ENCODE measurements at regions not wholly inside any gene's neighbourhood (a gene's known extent, or its start where the extent isn't known, plus 50 kb on each side); places are given as distances from the start of the nearest gene placed in this dataset.
"Not testable (repeated sequence)": the region's sequence is repeated elsewhere in the genome, so short reads cannot be mapped to it uniquely, and the experiment has no call there.

GRCh38 chr15:70516408-70517193, 246.8 kb downstream of the UACA start:
- no peaks in the 10 kb centered on the region for H3K4me1 ChIP-seq
- intact Hi-C loops (cut with DNase I; ENCODE audit: low total_unique reads) = no loop called here
- 92 to 93% methylated on average over 6 of the region's 6 CpGs for WGBS, 2 donors
- no peak overlapping the region for H3K4me3 ChIP-seq
- DNase-seq = no peak
- TF ChIP-seq CTCF (IDR thresholded peaks at IDR 0.05) (no peak), POLR2A (IDR thresholded peaks at IDR 0.05) (no peak)
- no peaks in the 10 kb centered on the region for H3K27me3 ChIP-seq
- no peaks in the 10 kb centered on the region for H3K36me3 ChIP-seq (ENCODE audit: low read depth, missing control alignments)
- no peak overlapping the region for H3K27ac ChIP-seq
- H3K9me3 ChIP-seq = no peaks in the 10 kb centered on the region

GRCh38 chr15:70514251-70514650, 249.1 kb downstream of the UACA start:
- no peak for DNase-seq
- intact Hi-C loops (cut with DNase I; ENCODE audit: low total_unique reads) = no loop called here
- 89 to 99% methylated on average over 7 of the region's 7 CpGs for WGBS, 2 donors
- H3K27me3 ChIP-seq = no peaks in the 10 kb centered on the region
- no peak overlapping the region for H3K4me3 ChIP-seq
- H3K27ac ChIP-seq = no peak overlapping the region
- H3K36me3 ChIP-seq (ENCODE audit: low read depth, missing control alignments) = no peaks in the 10 kb centered on the region
- no peaks in the 10 kb centered on the region for H3K4me1 ChIP-seq
- H3K9me3 ChIP-seq = no peaks in the 10 kb centered on the region
- TF ChIP-seq CTCF (IDR thresholded peaks at IDR 0.05) = no peak
- TF ChIP-seq POLR2A (IDR thresholded peaks at IDR 0.05) = no peak

- Histone ChIP-seq H3K9me3 (no peaks in the 10 kb centered on the region), H3K36me3 (ENCODE audit: low read depth, missing control alignments) (no peaks in the 10 kb centered on the region), H3K4me3 (no peak overlapping the region), H3K4me1 (no peaks in the 10 kb centered on the region), H3K27me3 (no peaks in the 10 kb centered on the region), H3K27ac (no peak overlapping the region)
- 88 to 92% methylated on average over 4 of the region's 4 CpGs for WGBS, 2 donors
- intact Hi-C loops (cut with DNase I; ENCODE audit: low total_unique reads) = no loop called here
- TF ChIP-seq CTCF (IDR thresholded peaks at IDR 0.05) = no peak
- no peak for DNase-seq
Observed at GRCh38 chr15:70513819-70514218, 249.5 kb downstream of the UACA start.

- no peak overlapping the region for H3K4me3 ChIP-seq
- intact Hi-C loops (cut with DNase I; ENCODE audit: low total_unique reads) = no loop called here
- no peaks in the 10 kb centered on the region for H3K36me3 ChIP-seq (ENCODE audit: low read depth, missing control alignments)
- no peaks in the 10 kb centered on the region for H3K4me1 ChIP-seq
- peak; percentile 45 for DNase-seq
- no peak for TF ChIP-seq POLR2A (IDR thresholded peaks at IDR 0.05)
- peak in 2 of 3 experiments; percentile 22 to 38 for TF ChIP-seq CTCF (IDR thresholded peaks at IDR 0.05)
- 84 to 92% methylated on average over 8 of the region's 8 CpGs for WGBS, 2 donors
- H3K9me3 ChIP-seq = no peaks in the 10 kb centered on the region
- no peaks in the 10 kb centered on the region for H3K27me3 ChIP-seq
- no peak overlapping the region for H3K27ac ChIP-seq
Observed at GRCh38 chr15:70512772-70513362, 250.5 kb downstream of the UACA start.

GRCh38 chr15:70511972-70512587, 251.3 kb downstream of the UACA start:
- H3K9me3 ChIP-seq; H3K27ac ChIP-seq; H3K36me3 ChIP-seq (ENCODE audit: low read depth, missing control alignments); DNase-seq; intact Hi-C loops (cut with DNase I; ENCODE audit: low total_unique reads); H3K4me3 ChIP-seq; H3K4me1 ChIP-seq; H3K27me3 ChIP-seq: not testable (repeated sequence)
- WGBS, 2 donors = 75 to 80% methylated on average over 2 of the region's 2 CpGs
